K562 (cell line): ENCODE measurements at regions not wholly inside any gene's neighbourhood (a gene's known extent, or its start where the extent isn't known, plus 50 kb on each side); places are given as distances from the start of the nearest gene placed in this dataset.

Source experiments
- ATAC-seq: fragments of 200-7000 bp; cut with Tn5 transposase; 3 replicates; pipeline ENCODE4 v1.9.1; 2020; ENCODE audit warnings: moderate library complexity
- BruUV-seq: library from RNA; stranded (reverse); fragments of 400-500 nt; replicated peaks from 2 replicates; lab custom pipeline; 2021; lab: Mats Ljungman, UMichigan
- CTCF ChIA-PET: fragments of 300-600 bp; formaldehyde crosslinking; extraction: SDS; loops from one replicate; lab custom pipeline; 2021; ENCODE audit warnings: low intra/inter-chr PET ratio; lab: Yijun Ruan, JAX
- POLR2A ChIA-PET: fragments of 300-600, 350-650 bp; sonication (Branson Sonifier 250); formaldehyde crosslinking; extraction: SDS; loops from one replicate; lab custom pipeline; 2021; ENCODE audit warnings: antibody characterized with exemption, inconsistent platforms; lab: Yijun Ruan, JAX
- DNase-seq, 4 experiments: peaks; one replicate each; pipeline versions ENCODE4 v3.0.0 to v3.0.0-alpha.2; 2011 to 2018; ENCODE audit warnings: low spot score in 3 of 4, mixed read lengths in 3 of 4; ENCODE audit errors: extremely low read depth in 1 of 4
- FAIRE-seq: peaks from 2 replicates; lab custom pipeline; 2011; peaks lifted over from hg19 to GRCh38; lab: Jason Lieb, UNC
- H2AFZ ChIP-seq: 2 replicates; pipeline ENCODE4 v1.6.0; 2011; ENCODE audit warnings: low read depth, low read length, control low read depth, inconsistent platforms
- H3K27ac ChIP-seq: fragments of 200-600 bp; 3 replicates; pipeline ENCODE4 v1.8.0; 2011; ENCODE audit warnings: low read depth, mild to moderate bottlenecking, control low read depth, inconsistent platforms, low read length, moderate library complexity, mixed read lengths; ENCODE audit errors: extremely low read depth
- H3K27me3 ChIP-seq, 2 experiments: fragments of 300-600 bp in 1 of 2; 2 replicates in 1 of 2; 3 replicates in 1 of 2; pipeline versions ENCODE4 v1.6.0 to v1.8.0; 2011; ENCODE audit warnings: inconsistent platforms in 2 of 2, low read length in 2 of 2, mild to moderate bottlenecking in 1 of 2, mixed read lengths in 1 of 2, moderate library complexity in 1 of 2; ENCODE audit not compliant: control insufficient read depth in 2 of 2, insufficient read depth in 2 of 2
- H3K36me3 ChIP-seq: fragments of 300-600 bp; 3 replicates; pipeline ENCODE4 v1.8.0; 2011; ENCODE audit warnings: mild to moderate bottlenecking, low read length, inconsistent platforms; ENCODE audit not compliant: control insufficient read depth, insufficient read depth
- H3K4me1 ChIP-seq, 2 experiments: fragments of 200-600 bp in 1 of 2; replicated peaks in 1 of 2; 2 replicates in 1 of 2; 3 replicates in 1 of 2; pipeline versions ENCODE4 v1.5.1 to v1.8.0; 2011; ENCODE audit warnings: inconsistent platforms in 2 of 2, low read length in 2 of 2, mild to moderate bottlenecking in 1 of 2, mixed read lengths in 1 of 2, moderate library complexity in 1 of 2; ENCODE audit not compliant: control insufficient read depth in 2 of 2, insufficient read depth in 2 of 2
- H3K4me2 ChIP-seq: 2 replicates; pipeline ENCODE4 v1.6.1; 2011; ENCODE audit warnings: low read length, control low read depth, inconsistent platforms, mixed read lengths; ENCODE audit not compliant: insufficient read depth
- H3K4me3 ChIP-seq: fragments of 200-600 bp; sonication (generic), shearing (Covaris generic); 2 replicates; pipeline ENCODE4 v1.5.1; 2016; ENCODE audit warnings: control low read depth, inconsistent platforms
- H3K79me2 ChIP-seq: fragments of 200-600 bp; 3 replicates; pipeline ENCODE4 v1.8.0; 2011; ENCODE audit warnings: low read length, inconsistent platforms; ENCODE audit not compliant: control insufficient read depth, insufficient read depth
- H3K9ac ChIP-seq, 2 experiments: 2 replicates each; pipeline versions ENCODE4 v1.6.0 to v1.6.1; 2011; ENCODE audit warnings: low read depth in 2 of 2, low read length in 2 of 2, control low read depth in 1 of 2, inconsistent platforms in 1 of 2, mild to moderate bottlenecking in 1 of 2, mixed read lengths in 1 of 2; ENCODE audit not compliant: insufficient read depth in 1 of 2
- H3K9me1 ChIP-seq: one replicate; pipeline ENCODE4 v1.6.0; 2011; ENCODE audit warnings: inconsistent platforms, mild to moderate bottlenecking, low read length, moderate library complexity; ENCODE audit not compliant: control insufficient read depth, insufficient read depth
- H3K9me3 ChIP-seq: replicated peaks from 2 replicates; pipeline ENCODE4 v1.5.1; 2011; ENCODE audit warnings: low read depth, low read length, inconsistent platforms; ENCODE audit not compliant: control insufficient read depth, insufficient read depth
- H4K20me1 ChIP-seq: replicated peaks from 2 replicates; pipeline ENCODE4 v1.6.1; 2011; ENCODE audit warnings: low read length, inconsistent platforms, mixed read lengths; ENCODE audit not compliant: control insufficient read depth, insufficient read depth
- KAT7 ChIP-seq: sonication (generic); formaldehyde crosslinking; IDR thresholded peaks from 2 replicates; pipeline ENCODE4 v1.8.0; 2022; ENCODE audit warnings: missing genetic modification reagents, mild to moderate bottlenecking, borderline replicate concordance
- KHSRP ChIP-seq: fragments of 450-650 bp; IDR thresholded peaks from 2 replicates; pipeline ENCODE4 v1.6.1; 2017
- PHB2 ChIP-seq: fragments of 450-650 bp; IDR thresholded peaks from 2 replicates; pipeline ENCODE4 v1.6.1; 2017; ENCODE audit warnings: low read depth
- POLR2AphosphoS2 ChIP-seq: IDR thresholded peaks from 2 replicates; pipeline ENCODE4 v1.6.1; 2012; ENCODE audit warnings: low read length, improper control_type of control experiment
- SAFB ChIP-seq: fragments of 200-400 bp; formaldehyde crosslinking; IDR thresholded peaks from 2 replicates; pipeline ENCODE4 v1.6.1; 2017; ENCODE audit warnings: low read depth, low read length, borderline replicate concordance
- WGBS: fragments of 100-300 bp; shearing (Covaris generic); methylation state at CpG from one replicate; pipeline ENCODE4 v1.1.6; 2016; ENCODE audit warnings: low coverage, mixed read lengths; ENCODE audit not compliant: insufficient coverage; ENCODE audit errors: missing lambda C conversion rate; 5-methylcytosine and 5-hydroxymethylcytosine counted together
- in situ Hi-C: fragments of 300-500 bp; cut with MboI; formaldehyde crosslinking; loops from 4 replicates; pipeline ENCODE4 v1.15.0; 2018; ENCODE audit warnings: inconsistent platforms, mixed read lengths
- intact Hi-C: fragments of 100-400 bp; cut with micrococcal nuclease; formaldehyde crosslinking; loops from 2 replicates; pipeline ENCODE4 v1.14.2; 2022
- TF ChIP-seq, protein P1 (sequence below), 2 experiments: fragments of 150-350 bp in 1 of 2; IDR thresholded peaks; 2 replicates each; pipeline ENCODE4 v1.6.1; 2012 to 2016; ENCODE audit warnings: low read depth in 2 of 2, low read length in 2 of 2, mild to moderate bottlenecking in 1 of 2, moderate library complexity in 1 of 2
- TF ChIP-seq, protein P2 (sequence below): fragments of 450-650 bp; IDR thresholded peaks from 2 replicates; pipeline ENCODE4 v1.6.1; 2014; ENCODE audit warnings: low read depth, mild to moderate bottlenecking, moderate library complexity, borderline replicate concordance

DNA sequence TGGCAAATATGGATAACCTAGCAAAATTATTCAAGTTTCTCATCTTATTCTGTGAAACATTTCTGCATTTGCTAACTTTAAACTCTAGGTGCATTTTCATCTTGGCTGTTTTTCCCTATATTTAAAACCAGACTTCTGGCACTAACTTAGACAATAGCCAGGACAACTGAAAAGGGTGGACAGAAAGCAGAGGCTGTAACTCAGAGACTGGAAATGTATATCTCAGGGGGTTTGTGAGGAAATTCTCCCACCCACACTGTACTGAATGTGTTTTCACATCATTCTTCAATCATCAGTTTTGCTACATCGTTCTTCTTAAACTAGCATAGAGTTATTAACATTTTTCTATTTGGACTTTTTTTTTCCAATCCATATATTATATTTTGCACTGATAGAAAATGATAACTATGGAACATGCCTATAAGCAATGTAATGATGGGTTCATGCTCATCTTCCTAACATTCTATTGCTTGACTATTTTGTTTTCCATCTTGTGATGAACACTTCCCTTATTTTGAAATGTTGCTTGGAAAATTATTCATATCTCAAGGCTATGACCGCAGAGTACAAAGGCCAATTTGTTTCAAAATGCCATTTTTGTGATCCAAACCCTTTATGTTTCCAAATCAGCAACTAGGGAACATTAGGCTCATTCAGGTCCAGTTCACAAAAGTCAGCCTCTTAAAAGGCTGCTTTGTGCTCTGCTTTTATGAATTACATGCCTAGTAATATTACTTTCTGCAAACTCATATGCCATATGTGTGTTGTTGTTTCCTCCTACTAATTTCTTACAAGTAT is 125.8 kb upstream of the CDH19 start:
- ATAC-seq (no peak), FAIRE-seq (no peak), DNase-seq (no peak)
- TF ChIP-seq KAT7 (no peak), PHB2 (no peak), POLR2AphosphoS2 (no peak), KHSRP (no peak), SAFB (no peak)
- TF ChIP-seq, protein P1, sequence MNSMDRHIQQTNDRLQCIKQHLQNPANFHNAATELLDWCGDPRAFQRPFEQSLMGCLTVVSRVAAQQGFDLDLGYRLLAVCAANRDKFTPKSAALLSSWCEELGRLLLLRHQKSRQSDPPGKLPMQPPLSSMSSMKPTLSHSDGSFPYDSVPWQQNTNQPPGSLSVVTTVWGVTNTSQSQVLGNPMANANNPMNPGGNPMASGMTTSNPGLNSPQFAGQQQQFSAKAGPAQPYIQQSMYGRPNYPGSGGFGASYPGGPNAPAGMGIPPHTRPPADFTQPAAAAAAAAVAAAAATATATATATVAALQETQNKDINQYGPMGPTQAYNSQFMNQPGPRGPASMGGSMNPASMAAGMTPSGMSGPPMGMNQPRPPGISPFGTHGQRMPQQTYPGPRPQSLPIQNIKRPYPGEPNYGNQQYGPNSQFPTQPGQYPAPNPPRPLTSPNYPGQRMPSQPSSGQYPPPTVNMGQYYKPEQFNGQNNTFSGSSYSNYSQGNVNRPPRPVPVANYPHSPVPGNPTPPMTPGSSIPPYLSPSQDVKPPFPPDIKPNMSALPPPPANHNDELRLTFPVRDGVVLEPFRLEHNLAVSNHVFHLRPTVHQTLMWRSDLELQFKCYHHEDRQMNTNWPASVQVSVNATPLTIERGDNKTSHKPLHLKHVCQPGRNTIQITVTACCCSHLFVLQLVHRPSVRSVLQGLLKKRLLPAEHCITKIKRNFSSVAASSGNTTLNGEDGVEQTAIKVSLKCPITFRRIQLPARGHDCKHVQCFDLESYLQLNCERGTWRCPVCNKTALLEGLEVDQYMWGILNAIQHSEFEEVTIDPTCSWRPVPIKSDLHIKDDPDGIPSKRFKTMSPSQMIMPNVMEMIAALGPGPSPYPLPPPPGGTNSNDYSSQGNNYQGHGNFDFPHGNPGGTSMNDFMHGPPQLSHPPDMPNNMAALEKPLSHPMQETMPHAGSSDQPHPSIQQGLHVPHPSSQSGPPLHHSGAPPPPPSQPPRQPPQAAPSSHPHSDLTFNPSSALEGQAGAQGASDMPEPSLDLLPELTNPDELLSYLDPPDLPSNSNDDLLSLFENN (IDR thresholded peaks at IDR 0.05; ENCODE audit: low read depth in 2 of 2, low read length in 2 of 2) = no peak
- TF ChIP-seq, protein P2, sequence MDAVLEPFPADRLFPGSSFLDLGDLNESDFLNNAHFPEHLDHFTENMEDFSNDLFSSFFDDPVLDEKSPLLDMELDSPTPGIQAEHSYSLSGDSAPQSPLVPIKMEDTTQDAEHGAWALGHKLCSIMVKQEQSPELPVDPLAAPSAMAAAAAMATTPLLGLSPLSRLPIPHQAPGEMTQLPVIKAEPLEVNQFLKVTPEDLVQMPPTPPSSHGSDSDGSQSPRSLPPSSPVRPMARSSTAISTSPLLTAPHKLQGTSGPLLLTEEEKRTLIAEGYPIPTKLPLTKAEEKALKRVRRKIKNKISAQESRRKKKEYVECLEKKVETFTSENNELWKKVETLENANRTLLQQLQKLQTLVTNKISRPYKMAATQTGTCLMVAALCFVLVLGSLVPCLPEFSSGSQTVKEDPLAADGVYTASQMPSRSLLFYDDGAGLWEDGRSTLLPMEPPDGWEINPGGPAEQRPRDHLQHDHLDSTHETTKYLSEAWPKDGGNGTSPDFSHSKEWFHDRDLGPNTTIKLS = no peak
- Histone ChIP-seq H3K4me2 (no peak overlapping the region), H3K36me3 (no peaks in the 10 kb centered on the region), H3K9me3 (no peaks in the 10 kb centered on the region), H3K27ac (no peak overlapping the region), H3K9ac (no peak overlapping the region), H3K4me1 (no peaks in the 10 kb centered on the region), H3K9me1 (no peaks in the 10 kb centered on the region), H3K27me3 (no peaks in the 10 kb centered on the region), H4K20me1 (no peaks in the 10 kb centered on the region), H3K4me3 (no peak overlapping the region), H3K79me2 (no peaks in the 10 kb centered on the region), H2AFZ (no peak overlapping the region)
- intact Hi-C loops (no loop called here), in situ Hi-C loops (no loop called here)
- WGBS = 0% methylated on average over 2 of the region's 2 CpGs
- ChIA-PET POLR2A (no interaction called here), CTCF (no interaction called here)
- no TSS peak for BruUV-seq
